ENCODE measurements at regions not wholly inside any gene's neighbourhood (a gene's known extent, or its start where the extent isn't known, plus 50 kb on each side); places are given as distances from the start of the nearest gene placed in this dataset.

GRCh38 chr2:12124790-12125189, 378.4 kb downstream of the LPIN1 start:
- H3K9ac ChIP-seq (ENCODE audit: low read length) = no peak overlapping the region
- no peaks in the 10 kb centered on the region for H3K79me1 ChIP-seq (ENCODE audit: low read length)
- no peak overlapping the region for H3K23ac ChIP-seq (ENCODE audit: low read length)
- H2BK120ac ChIP-seq (ENCODE audit: low read depth, low read length) = no peak overlapping the region
- H3K4me2 ChIP-seq (ENCODE audit: low read length) = no peak overlapping the region
- DNase-seq = no peak
- no peak overlapping the region for H2BK15ac ChIP-seq (replicated peaks; ENCODE audit: low read depth)
- H2BK5ac ChIP-seq (ENCODE audit: low read length) = no peak overlapping the region
- no peak overlapping the region for H3K4ac ChIP-seq (ENCODE audit: low read depth, low read length)
- H3K56ac ChIP-seq (ENCODE audit: low read length) = no peak overlapping the region
- H3K4me1 ChIP-seq (ENCODE audit: control insufficient read depth, low read depth, low read length) = no peaks in the 10 kb centered on the region
- H3K18ac ChIP-seq (ENCODE audit: low read length) = no peak overlapping the region
- no peak overlapping the region for H3K27ac ChIP-seq (ENCODE audit: low read depth, low read length)
- H3K27me3 ChIP-seq (ENCODE audit: insufficient read depth, low read length, poor library complexity) = no peaks in the 10 kb centered on the region
- no peak overlapping the region for H3K4me3 ChIP-seq (ENCODE audit: low read length)
- no peaks in the 10 kb centered on the region for H3K79me2 ChIP-seq (ENCODE audit: control insufficient read depth, insufficient read depth, low read length)
- H4K8ac ChIP-seq (ENCODE audit: low read depth, low read length) = no peak overlapping the region
- no CpG with 5 or more reads among the region's 1 CpG for WGBS (ENCODE audit: extremely low coverage, insufficient coverage, low lambda C conversion rate)
- no peak overlapping the region for H2AK5ac ChIP-seq (ENCODE audit: low read length)
- no peak overlapping the region for H4K5ac ChIP-seq (ENCODE audit: low read length)
- H3K36me3 ChIP-seq (ENCODE audit: control insufficient read depth, insufficient read depth, low read length) = no peaks in the 10 kb centered on the region

DNA sequence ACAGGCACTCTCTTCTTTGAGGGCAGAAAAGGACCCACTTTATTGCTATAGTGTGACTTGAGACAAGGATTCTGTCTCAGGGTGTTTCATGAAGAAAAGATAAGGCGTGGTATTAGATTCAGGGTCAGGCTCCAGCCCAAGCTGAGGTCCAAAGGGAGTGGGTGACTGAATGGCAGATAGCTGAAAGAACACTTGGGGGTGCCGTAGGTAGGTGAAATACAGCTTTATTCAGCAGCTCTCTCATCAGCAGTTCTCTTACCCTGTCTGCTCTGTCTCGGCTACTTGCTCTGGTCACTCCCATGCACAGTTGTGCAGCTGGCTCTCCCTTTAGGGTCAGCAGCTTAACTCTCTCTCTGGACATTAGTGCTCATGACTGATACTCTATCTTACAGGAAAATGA, 379.9 kb downstream of the LPIN1 start:
- Histone ChIP-seq H2AK5ac (ENCODE audit: low read length) (no peak overlapping the region), H2BK120ac (ENCODE audit: low read depth, low read length) (no peak overlapping the region), H2BK15ac (replicated peaks; ENCODE audit: low read depth) (no peak overlapping the region), H3K4me1 (ENCODE audit: control insufficient read depth, low read depth, low read length) (no peaks in the 10 kb centered on the region), H3K9ac (ENCODE audit: low read length) (no peak overlapping the region), H3K18ac (ENCODE audit: low read length) (no peak overlapping the region), H3K79me2 (ENCODE audit: control insufficient read depth, insufficient read depth, low read length) (no peaks in the 10 kb centered on the region), H3K27me3 (ENCODE audit: insufficient read depth, low read length, poor library complexity) (no peaks in the 10 kb centered on the region), H3K79me1 (ENCODE audit: low read length) (no peaks in the 10 kb centered on the region), H4K8ac (ENCODE audit: low read depth, low read length) (no peak overlapping the region), H2BK5ac (ENCODE audit: low read length) (no peak overlapping the region), H3K4me2 (ENCODE audit: low read length) (no peak overlapping the region), H4K5ac (ENCODE audit: low read length) (no peak overlapping the region), H3K56ac (ENCODE audit: low read length) (no peak overlapping the region), H3K36me3 (ENCODE audit: control insufficient read depth, insufficient read depth, low read length) (no peaks in the 10 kb centered on the region), H3K23ac (ENCODE audit: low read length) (no peak overlapping the region), H3K27ac (ENCODE audit: low read depth, low read length) (no peak overlapping the region), H3K4me3 (ENCODE audit: low read length) (no peak overlapping the region), H3K4ac (ENCODE audit: low read depth, low read length) (no peak overlapping the region)
- no peak for DNase-seq
- WGBS (ENCODE audit: extremely low coverage, insufficient coverage, low lambda C conversion rate) = no CpG with 5 or more reads among the region's 3 CpGs

- Histone ChIP-seq H3K27ac (ENCODE audit: low read depth, low read length) (no peak overlapping the region), H2BK120ac (ENCODE audit: low read depth, low read length) (no peak overlapping the region), H2AK5ac (ENCODE audit: low read length) (no peak overlapping the region), H3K4me1 (ENCODE audit: control insufficient read depth, low read depth, low read length) (no peaks in the 10 kb centered on the region), H3K79me2 (ENCODE audit: control insufficient read depth, insufficient read depth, low read length) (no peaks in the 10 kb centered on the region), H3K4ac (ENCODE audit: low read depth, low read length) (no peak overlapping the region), H3K18ac (ENCODE audit: low read length) (no peak overlapping the region), H3K4me3 (ENCODE audit: low read length) (no peak overlapping the region), H2BK15ac (replicated peaks; ENCODE audit: low read depth) (no peak overlapping the region), H3K36me3 (ENCODE audit: control insufficient read depth, insufficient read depth, low read length) (no peaks in the 10 kb centered on the region), H3K4me2 (ENCODE audit: low read length) (no peak overlapping the region), H2BK5ac (ENCODE audit: low read length) (no peak overlapping the region), H4K5ac (ENCODE audit: low read length) (no peak overlapping the region), H3K79me1 (ENCODE audit: low read length) (no peaks in the 10 kb centered on the region), H3K9ac (ENCODE audit: low read length) (no peak overlapping the region), H3K56ac (ENCODE audit: low read length) (no peak overlapping the region), H3K23ac (ENCODE audit: low read length) (no peak overlapping the region), H3K27me3 (ENCODE audit: insufficient read depth, low read length, poor library complexity) (no peaks in the 10 kb centered on the region), H4K8ac (ENCODE audit: low read depth, low read length) (no peak overlapping the region)
- no peak for DNase-seq
- 100% methylated on average over 1 of the region's 2 CpGs for WGBS (ENCODE audit: extremely low coverage, insufficient coverage, low lambda C conversion rate)
Measured at GRCh38 chr2:12127638-12128037, 381.2 kb downstream of the LPIN1 start.

DNA sequence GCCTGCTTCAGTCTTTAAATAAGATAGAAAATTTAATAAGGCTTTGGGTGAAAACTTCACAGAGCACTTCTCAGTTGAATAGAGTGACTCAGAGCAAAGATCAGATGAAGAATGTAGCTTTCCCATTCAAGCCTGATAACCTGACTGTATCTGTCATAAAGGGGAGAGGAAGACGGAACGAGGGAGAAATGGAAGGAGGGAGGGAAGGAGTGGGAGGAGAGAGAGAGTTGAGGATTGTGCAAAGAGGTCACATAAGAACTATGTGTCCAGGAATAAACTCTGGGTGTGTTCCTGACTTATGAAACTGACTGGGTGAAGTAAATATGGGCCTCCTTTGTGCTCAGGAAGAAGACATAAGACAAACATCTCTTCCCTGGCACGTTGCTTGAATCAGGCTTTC, 385.5 kb downstream of the LPIN1 start:
- no peak overlapping the region for H3K4me2 ChIP-seq (ENCODE audit: low read length)
- WGBS (ENCODE audit: extremely low coverage, insufficient coverage, low lambda C conversion rate) = 100% methylated on average over 2 of the region's 3 CpGs

DNA sequence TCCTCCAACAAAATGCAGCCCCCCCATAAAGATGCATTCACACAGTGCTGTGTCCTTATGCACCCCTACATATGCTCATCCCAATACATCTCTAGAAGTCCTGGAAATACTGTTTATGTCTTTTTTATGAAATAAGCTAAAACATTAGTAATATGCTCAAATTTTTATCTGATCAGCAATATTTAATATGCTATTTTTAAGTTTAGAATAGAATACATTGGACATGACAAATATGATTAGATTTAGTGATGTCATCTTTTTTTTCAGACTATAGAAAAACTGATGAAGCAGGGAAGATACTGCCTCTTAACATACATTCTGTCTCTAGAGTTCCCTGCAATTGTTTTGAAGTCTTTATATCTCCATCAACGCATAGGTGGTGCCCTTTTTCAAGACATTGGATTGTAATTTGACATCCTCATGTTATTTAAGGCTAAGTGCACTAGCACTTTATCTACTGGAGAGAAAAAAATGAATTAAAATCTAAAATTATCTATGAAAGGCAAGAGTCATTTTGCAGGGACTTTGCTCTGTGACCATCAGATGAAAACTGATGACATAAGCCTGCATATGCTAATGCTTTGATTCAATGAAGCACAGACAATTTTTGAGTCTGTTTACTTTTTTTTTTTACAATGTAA, 395.3 kb downstream of the LPIN1 start:
- Histone ChIP-seq H3K9ac (ENCODE audit: low read length) (no peak overlapping the region), H3K79me2 (ENCODE audit: control insufficient read depth, insufficient read depth, low read length) (no peaks in the 10 kb centered on the region), H4K8ac (ENCODE audit: low read depth, low read length) (no peak overlapping the region), H3K4me3 (ENCODE audit: low read length) (no peak overlapping the region), H3K27ac (ENCODE audit: low read depth, low read length) (no peak overlapping the region), H3K4ac (ENCODE audit: low read depth, low read length) (no peak overlapping the region), H2AK5ac (ENCODE audit: low read length) (no peak overlapping the region), H3K18ac (ENCODE audit: low read length) (no peak overlapping the region), H2BK120ac (ENCODE audit: low read depth, low read length) (no peak overlapping the region), H3K56ac (ENCODE audit: low read length) (no peak overlapping the region), H3K79me1 (ENCODE audit: low read length) (no peaks in the 10 kb centered on the region), H3K23ac (ENCODE audit: low read length) (no peak overlapping the region), H3K4me2 (ENCODE audit: low read length) (no peak overlapping the region), H3K4me1 (ENCODE audit: control insufficient read depth, low read depth, low read length) (no peaks in the 10 kb centered on the region), H4K5ac (ENCODE audit: low read length) (no peak overlapping the region), H3K36me3 (ENCODE audit: control insufficient read depth, insufficient read depth, low read length) (no peaks in the 10 kb centered on the region), H3K27me3 (ENCODE audit: insufficient read depth, low read length, poor library complexity) (no peaks in the 10 kb centered on the region), H2BK5ac (ENCODE audit: low read length) (no peak overlapping the region), H2BK15ac (replicated peaks; ENCODE audit: low read depth) (no peak overlapping the region)
- DNase-seq = no peak
- no CpG with 5 or more reads among the region's 1 CpG for WGBS (ENCODE audit: extremely low coverage, insufficient coverage, low lambda C conversion rate)

More for the DNA sequence above, 385.5 kb downstream of the LPIN1 start:
- H4K5ac ChIP-seq (ENCODE audit: low read length) = no peak overlapping the region
- no peak overlapping the region for H3K27ac ChIP-seq (ENCODE audit: low read depth, low read length)
- H3K18ac ChIP-seq (ENCODE audit: low read length) = no peak overlapping the region
- no peak overlapping the region for H3K4me3 ChIP-seq (ENCODE audit: low read length)
- no peak overlapping the region for H2AK5ac ChIP-seq (ENCODE audit: low read length)
- DNase-seq = no peak
- H3K27me3 ChIP-seq (ENCODE audit: insufficient read depth, low read length, poor library complexity) = no peaks in the 10 kb centered on the region
- H3K23ac ChIP-seq (ENCODE audit: low read length) = no peak overlapping the region
- no peaks in the 10 kb centered on the region for H3K36me3 ChIP-seq (ENCODE audit: control insufficient read depth, insufficient read depth, low read length)
- H2BK120ac ChIP-seq (ENCODE audit: low read depth, low read length) = no peak overlapping the region
- H3K4me1 ChIP-seq (ENCODE audit: control insufficient read depth, low read depth, low read length) = no peaks in the 10 kb centered on the region
- H3K4ac ChIP-seq (ENCODE audit: low read depth, low read length) = no peak overlapping the region
- H3K56ac ChIP-seq (ENCODE audit: low read length) = no peak overlapping the region
- H2BK5ac ChIP-seq (ENCODE audit: low read length) = no peak overlapping the region
- no peaks in the 10 kb centered on the region for H3K79me2 ChIP-seq (ENCODE audit: control insufficient read depth, insufficient read depth, low read length)
- no peak overlapping the region for H2BK15ac ChIP-seq (replicated peaks; ENCODE audit: low read depth)
- H3K9ac ChIP-seq (ENCODE audit: low read length) = no peak overlapping the region
- no peak overlapping the region for H4K8ac ChIP-seq (ENCODE audit: low read depth, low read length)
- H3K79me1 ChIP-seq (ENCODE audit: low read length) = no peaks in the 10 kb centered on the region

DNA sequence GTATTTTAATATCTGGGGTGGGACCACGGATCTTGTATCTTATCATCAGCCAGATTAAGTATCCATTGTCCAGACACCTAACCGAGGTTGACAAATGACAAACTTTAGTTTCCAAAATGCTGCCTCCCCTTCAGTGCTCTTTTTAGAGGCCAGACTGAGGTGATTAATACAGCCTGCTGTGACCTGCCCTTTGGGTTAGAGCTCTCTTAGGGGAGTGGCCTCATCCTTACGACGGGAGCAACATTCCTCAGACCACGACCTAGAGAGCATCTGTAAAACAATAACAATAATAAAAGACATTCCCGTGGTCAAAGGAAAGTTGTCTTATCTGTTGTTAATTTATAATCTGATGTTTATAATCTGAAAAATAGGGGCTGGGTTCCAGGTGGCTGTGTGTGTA, 405.3 kb downstream of the LPIN1 start:
- H3K4ac ChIP-seq (ENCODE audit: low read depth, low read length) = no peak overlapping the region
- H3K23ac ChIP-seq (ENCODE audit: low read length) = no peak overlapping the region
- H4K5ac ChIP-seq (ENCODE audit: low read length) = no peak overlapping the region
- WGBS (ENCODE audit: extremely low coverage, insufficient coverage, low lambda C conversion rate) = no CpG with 5 or more reads among the region's 6 CpGs
- peaks cover 12% of the 10 kb centered on the region for H3K4me1 ChIP-seq (ENCODE audit: control insufficient read depth, low read depth, low read length)
- H2AK5ac ChIP-seq (ENCODE audit: low read length) = no peak overlapping the region
- no peak overlapping the region for H4K8ac ChIP-seq (ENCODE audit: low read depth, low read length)
- no peaks in the 10 kb centered on the region for H3K36me3 ChIP-seq (ENCODE audit: control insufficient read depth, insufficient read depth, low read length)
- no peak overlapping the region for H2BK120ac ChIP-seq (ENCODE audit: low read depth, low read length)
- H3K79me2 ChIP-seq (ENCODE audit: control insufficient read depth, insufficient read depth, low read length) = no peaks in the 10 kb centered on the region
- H3K79me1 ChIP-seq (ENCODE audit: low read length) = no peaks in the 10 kb centered on the region
- peaks cover 2% of the 10 kb centered on the region for H3K27me3 ChIP-seq (ENCODE audit: insufficient read depth, low read length, poor library complexity)
- H3K4me2 ChIP-seq (ENCODE audit: low read length) = no peak overlapping the region
- H3K4me3 ChIP-seq (ENCODE audit: low read length) = no peak overlapping the region
- no peak overlapping the region for H3K9ac ChIP-seq (ENCODE audit: low read length)
- H3K18ac ChIP-seq (ENCODE audit: low read length) = no peak overlapping the region
- H3K56ac ChIP-seq (ENCODE audit: low read length) = no peak overlapping the region
- no peak for DNase-seq
- H2BK15ac ChIP-seq (replicated peaks; ENCODE audit: low read depth) = no peak overlapping the region
- H2BK5ac ChIP-seq (ENCODE audit: low read length) = no peak overlapping the region
- H3K27ac ChIP-seq (ENCODE audit: low read depth, low read length) = no peak overlapping the region

All from mesendoderm (in vitro differentiated cells).